H1 (cell line): ENCODE measurements at regions not wholly inside any gene's neighbourhood (a gene's known extent, or its start where the extent isn't known, plus 50 kb on each side); places are given as distances from the start of the nearest gene placed in this dataset.

ENCODE experiments used
- CHD2 ChIP-seq: IDR thresholded peaks from 2 replicates; pipeline ENCODE4 v1.6.1; 2012; ENCODE audit warnings: low read length, improper control_type of control experiment
- POLR2A ChIP-seq, 2 experiments: IDR thresholded peaks; 1 replicate in 1 of 2; 2 replicates in 1 of 2; pipeline ENCODE4 v1.6.1; 2011; ENCODE audit warnings: low read depth in 2 of 2, low read length in 2 of 2, mild to moderate bottlenecking in 2 of 2; ENCODE audit errors: control extremely low read depth in 1 of 2
- SUZ12 ChIP-seq: fragments of 200-600 bp; sonication (generic); IDR thresholded peaks from 2 replicates; pipeline ENCODE4 v1.6.1; 2012; ENCODE audit warnings: mild to moderate bottlenecking, inconsistent platforms, low read length, moderate library complexity, mixed read lengths
- TF ChIP-seq, protein P1 (sequence below), 3 experiments: IDR thresholded peaks; 1 replicate in 2 of 3; 2 replicates in 1 of 3; pipeline versions ENCODE4 v1.5.1 to v1.6.1; 2011; ENCODE audit warnings: low read length in 3 of 3, mild to moderate bottlenecking in 3 of 3, inconsistent platforms in 2 of 3, low read depth in 1 of 3, moderate library complexity in 1 of 3; ENCODE audit not compliant: insufficient read depth in 1 of 3; ENCODE audit errors: control extremely low read depth in 1 of 3

DNA sequence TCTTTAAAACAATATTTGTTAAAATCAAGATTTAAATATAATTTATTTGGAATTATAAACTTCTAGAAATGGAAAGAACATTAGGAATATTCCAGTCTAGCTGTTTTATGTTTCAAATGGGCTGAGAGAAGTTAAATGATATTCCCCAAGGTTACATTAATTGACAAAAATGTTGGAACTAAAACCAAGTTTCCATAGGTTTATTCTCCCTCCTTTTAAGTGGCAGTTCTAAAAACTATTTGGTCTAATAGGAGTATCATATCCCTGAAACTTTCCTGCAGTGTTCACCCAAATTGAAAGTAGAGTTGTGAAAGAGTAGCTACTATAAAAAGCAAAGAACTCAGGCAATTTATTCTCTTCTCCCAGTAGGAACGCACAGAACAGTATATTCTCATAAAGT lies 1185.5 kb downstream of the LRFN5 start:
- TF ChIP-seq, protein P1, sequence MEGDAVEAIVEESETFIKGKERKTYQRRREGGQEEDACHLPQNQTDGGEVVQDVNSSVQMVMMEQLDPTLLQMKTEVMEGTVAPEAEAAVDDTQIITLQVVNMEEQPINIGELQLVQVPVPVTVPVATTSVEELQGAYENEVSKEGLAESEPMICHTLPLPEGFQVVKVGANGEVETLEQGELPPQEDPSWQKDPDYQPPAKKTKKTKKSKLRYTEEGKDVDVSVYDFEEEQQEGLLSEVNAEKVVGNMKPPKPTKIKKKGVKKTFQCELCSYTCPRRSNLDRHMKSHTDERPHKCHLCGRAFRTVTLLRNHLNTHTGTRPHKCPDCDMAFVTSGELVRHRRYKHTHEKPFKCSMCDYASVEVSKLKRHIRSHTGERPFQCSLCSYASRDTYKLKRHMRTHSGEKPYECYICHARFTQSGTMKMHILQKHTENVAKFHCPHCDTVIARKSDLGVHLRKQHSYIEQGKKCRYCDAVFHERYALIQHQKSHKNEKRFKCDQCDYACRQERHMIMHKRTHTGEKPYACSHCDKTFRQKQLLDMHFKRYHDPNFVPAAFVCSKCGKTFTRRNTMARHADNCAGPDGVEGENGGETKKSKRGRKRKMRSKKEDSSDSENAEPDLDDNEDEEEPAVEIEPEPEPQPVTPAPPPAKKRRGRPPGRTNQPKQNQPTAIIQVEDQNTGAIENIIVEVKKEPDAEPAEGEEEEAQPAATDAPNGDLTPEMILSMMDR (IDR thresholded peaks at IDR 0.05; ENCODE audit: control extremely low read depth in 1 of 3, insufficient read depth in 1 of 3, low read depth in 1 of 3, low read length in 3 of 3), result no peak
- TF ChIP-seq CHD2 (no peak), POLR2A (IDR thresholded peaks at IDR 0.05; ENCODE audit: control extremely low read depth in 1 of 2, low read depth in 2 of 2, low read length in 2 of 2) (no peak), SUZ12 (no peak)
